Ishikawa (cell line): ENCODE measurements at regions not wholly inside any gene's neighbourhood (a gene's known extent, or its start where the extent isn't known, plus 50 kb on each side); places are given as distances from the start of the nearest gene placed in this dataset.

ENCODE experiments used
- CEBPB ChIP-seq: IDR thresholded peaks from 2 replicates; pipeline ENCODE4 v1.6.1; 2012
- CREB1 ChIP-seq: IDR thresholded peaks from 2 replicates; pipeline ENCODE4 v1.6.1; 2012; ENCODE audit warnings: low read depth
- EGR1 ChIP-seq: IDR thresholded peaks from 2 replicates; pipeline ENCODE4 v1.6.1; 2012
- EP300 ChIP-seq: IDR thresholded peaks from 2 replicates; pipeline ENCODE4 v1.6.1; 2012; ENCODE audit warnings: borderline replicate concordance
- FOXM1 ChIP-seq: IDR thresholded peaks from 2 replicates; pipeline ENCODE4 v1.6.1; 2012; ENCODE audit warnings: low read depth, borderline replicate concordance
- NFIC ChIP-seq: IDR thresholded peaks from 2 replicates; pipeline ENCODE4 v1.6.1; 2012
- RAD21 ChIP-seq: IDR thresholded peaks from 2 replicates; pipeline ENCODE4 v1.6.1; 2012; ENCODE audit warnings: low read depth
- TAF1 ChIP-seq: IDR thresholded peaks from 2 replicates; pipeline ENCODE4 v1.6.1; 2012; ENCODE audit warnings: low read depth, mild to moderate bottlenecking
- TCF12 ChIP-seq: IDR thresholded peaks from 2 replicates; pipeline ENCODE4 v1.6.1; 2012; ENCODE audit warnings: low read depth
- TEAD4 ChIP-seq: IDR thresholded peaks from 2 replicates; pipeline ENCODE4 v1.6.1; 2012
- YY1 ChIP-seq: IDR thresholded peaks from 2 replicates; pipeline ENCODE4 v1.6.1; 2012; ENCODE audit warnings: low read depth
- ZBTB7A ChIP-seq: IDR thresholded peaks from 2 replicates; pipeline ENCODE4 v1.6.1; 2012; ENCODE audit warnings: low read depth
- TF ChIP-seq, protein P1 (sequence below): IDR thresholded peaks from 2 replicates; pipeline ENCODE4 v1.6.1; 2012
- TF ChIP-seq, protein P2 (sequence below): IDR thresholded peaks from 2 replicates; pipeline ENCODE4 v1.6.1; 2012
- TF ChIP-seq, protein P3 (sequence below): IDR thresholded peaks from 2 replicates; pipeline ENCODE4 v1.6.1; 2012; ENCODE audit warnings: low read depth, mild to moderate bottlenecking

DNA sequence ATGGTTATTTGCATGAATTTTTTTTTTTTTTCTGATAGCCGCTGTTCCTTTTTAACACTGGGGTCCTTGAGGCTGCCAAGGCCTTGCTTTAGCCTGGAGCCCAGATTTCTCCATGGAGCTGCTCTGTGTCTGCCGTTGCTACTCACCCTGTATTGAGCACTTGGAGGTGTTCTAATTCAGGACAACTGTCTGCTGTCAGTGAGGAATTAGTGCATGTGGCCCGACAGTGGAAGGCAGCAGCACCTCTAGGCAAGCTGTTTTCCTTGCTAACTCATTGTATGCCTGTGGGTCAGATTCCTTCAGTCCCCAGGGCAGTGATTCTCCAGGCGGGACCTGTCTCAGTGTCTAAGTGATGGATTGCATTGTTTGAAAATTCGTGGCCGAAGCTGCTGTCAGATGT lies 147.7 kb upstream of the DPP10 start:
- no peak for TF ChIP-seq TCF12
- TF ChIP-seq, protein P1, sequence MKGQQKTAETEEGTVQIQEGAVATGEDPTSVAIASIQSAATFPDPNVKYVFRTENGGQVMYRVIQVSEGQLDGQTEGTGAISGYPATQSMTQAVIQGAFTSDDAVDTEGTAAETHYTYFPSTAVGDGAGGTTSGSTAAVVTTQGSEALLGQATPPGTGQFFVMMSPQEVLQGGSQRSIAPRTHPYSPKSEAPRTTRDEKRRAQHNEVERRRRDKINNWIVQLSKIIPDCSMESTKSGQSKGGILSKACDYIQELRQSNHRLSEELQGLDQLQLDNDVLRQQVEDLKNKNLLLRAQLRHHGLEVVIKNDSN: no peak

DNA sequence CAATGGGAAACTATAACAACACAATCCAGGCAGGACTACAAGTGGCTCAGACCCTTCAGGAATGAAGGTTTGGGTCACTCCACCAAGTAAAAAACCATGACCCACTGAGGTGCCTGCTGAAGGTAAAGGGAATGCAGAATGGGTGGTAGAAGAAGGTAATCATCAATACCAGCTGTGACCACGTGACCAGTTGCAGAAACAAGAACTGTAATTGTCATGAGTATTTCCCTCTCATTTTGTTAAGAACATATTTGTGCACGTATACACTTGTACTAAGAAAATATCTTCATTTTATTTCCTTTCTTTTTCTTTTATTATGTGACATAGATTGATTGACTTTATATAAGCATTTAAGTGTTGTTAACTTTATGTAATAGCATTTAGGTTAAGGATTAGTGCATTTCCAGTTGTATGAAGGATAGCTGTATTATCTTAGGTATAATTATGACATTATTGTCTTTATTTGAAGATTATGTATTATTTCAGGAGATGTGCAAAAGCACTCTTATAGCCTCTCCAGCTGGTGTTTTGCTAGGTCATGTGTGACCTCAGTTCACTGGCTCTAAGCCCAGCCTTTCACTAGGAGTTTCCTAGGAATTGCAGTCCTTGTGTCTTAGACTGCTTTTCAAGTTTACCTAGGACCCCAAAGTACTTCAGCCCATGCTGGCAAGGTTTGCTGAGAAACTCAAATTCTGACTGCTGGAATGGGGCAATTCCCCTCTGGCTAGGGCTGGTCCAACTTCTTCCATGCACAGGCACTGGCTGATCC lies 125.7 kb upstream of the DPP10 start:
- TF ChIP-seq TAF1 (no peak), EP300 (no peak), YY1 (no peak), FOXM1 (no peak), TCF12 (no peak), NFIC (no peak), TEAD4 (no peak), RAD21 (no peak), ZBTB7A (no peak), EGR1 (no peak), CEBPB (no peak), CREB1 (no peak)
- TF ChIP-seq, protein P2, sequence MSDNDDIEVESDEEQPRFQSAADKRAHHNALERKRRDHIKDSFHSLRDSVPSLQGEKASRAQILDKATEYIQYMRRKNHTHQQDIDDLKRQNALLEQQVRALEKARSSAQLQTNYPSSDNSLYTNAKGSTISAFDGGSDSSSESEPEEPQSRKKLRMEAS: no peak
- TF ChIP-seq, protein P1: no peak
- TF ChIP-seq, protein P3, sequence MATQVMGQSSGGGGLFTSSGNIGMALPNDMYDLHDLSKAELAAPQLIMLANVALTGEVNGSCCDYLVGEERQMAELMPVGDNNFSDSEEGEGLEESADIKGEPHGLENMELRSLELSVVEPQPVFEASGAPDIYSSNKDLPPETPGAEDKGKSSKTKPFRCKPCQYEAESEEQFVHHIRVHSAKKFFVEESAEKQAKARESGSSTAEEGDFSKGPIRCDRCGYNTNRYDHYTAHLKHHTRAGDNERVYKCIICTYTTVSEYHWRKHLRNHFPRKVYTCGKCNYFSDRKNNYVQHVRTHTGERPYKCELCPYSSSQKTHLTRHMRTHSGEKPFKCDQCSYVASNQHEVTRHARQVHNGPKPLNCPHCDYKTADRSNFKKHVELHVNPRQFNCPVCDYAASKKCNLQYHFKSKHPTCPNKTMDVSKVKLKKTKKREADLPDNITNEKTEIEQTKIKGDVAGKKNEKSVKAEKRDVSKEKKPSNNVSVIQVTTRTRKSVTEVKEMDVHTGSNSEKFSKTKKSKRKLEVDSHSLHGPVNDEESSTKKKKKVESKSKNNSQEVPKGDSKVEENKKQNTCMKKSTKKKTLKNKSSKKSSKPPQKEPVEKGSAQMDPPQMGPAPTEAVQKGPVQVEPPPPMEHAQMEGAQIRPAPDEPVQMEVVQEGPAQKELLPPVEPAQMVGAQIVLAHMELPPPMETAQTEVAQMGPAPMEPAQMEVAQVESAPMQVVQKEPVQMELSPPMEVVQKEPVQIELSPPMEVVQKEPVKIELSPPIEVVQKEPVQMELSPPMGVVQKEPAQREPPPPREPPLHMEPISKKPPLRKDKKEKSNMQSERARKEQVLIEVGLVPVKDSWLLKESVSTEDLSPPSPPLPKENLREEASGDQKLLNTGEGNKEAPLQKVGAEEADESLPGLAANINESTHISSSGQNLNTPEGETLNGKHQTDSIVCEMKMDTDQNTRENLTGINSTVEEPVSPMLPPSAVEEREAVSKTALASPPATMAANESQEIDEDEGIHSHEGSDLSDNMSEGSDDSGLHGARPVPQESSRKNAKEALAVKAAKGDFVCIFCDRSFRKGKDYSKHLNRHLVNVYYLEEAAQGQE: no peak

DNA sequence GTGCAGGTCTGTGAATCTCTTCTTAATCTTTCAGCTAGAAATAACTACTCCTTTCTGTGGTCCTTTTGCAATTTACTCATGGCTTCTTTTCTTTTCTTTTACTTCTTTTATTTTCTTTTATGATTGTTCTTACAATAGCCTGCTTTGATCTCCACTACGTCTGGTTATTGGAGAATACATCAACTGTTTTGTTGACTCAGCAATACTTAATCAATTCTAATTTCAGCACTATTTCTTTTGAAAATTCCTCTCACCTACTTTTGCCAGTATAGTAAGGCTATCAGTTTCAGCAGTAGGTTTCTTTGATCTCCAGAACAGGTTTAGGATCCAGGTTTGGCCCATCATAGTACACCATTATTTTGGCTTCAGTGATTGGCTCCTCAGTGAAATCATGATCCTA lies 111.8 kb upstream of the DPP10 start:
- no peak for TF ChIP-seq NFIC
- no peak for TF ChIP-seq EGR1
- no peak for TF ChIP-seq RAD21
- TF ChIP-seq, protein P2: no peak
- TF ChIP-seq EP300: no peak
- TF ChIP-seq YY1: no peak
- no peak for TF ChIP-seq ZBTB7A
- no peak for TF ChIP-seq TCF12
- no peak for TF ChIP-seq TEAD4
- TF ChIP-seq TAF1: no peak
- TF ChIP-seq FOXM1: no peak
- no peak for TF ChIP-seq CEBPB
- TF ChIP-seq CREB1: no peak
- TF ChIP-seq, protein P3: no peak
- TF ChIP-seq, protein P1: no peak

DNA sequence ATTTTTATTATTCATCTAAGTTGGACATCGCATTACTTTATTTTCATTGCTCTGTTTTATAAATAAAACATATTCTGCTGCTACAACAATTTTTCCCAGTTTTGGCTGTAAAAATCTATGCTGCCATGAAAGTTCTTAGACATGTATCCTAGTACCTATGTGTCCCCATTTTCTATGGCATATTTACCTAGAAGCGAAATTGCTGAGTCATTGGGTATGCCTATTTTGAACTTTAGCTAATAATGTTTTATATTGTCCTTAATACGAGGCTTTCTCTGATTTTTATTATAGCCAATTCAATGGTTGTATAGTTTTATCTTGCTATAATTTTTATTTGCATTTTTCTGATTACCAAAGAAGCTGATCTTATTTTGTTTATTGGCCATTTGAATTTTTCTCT lies 110.5 kb upstream of the DPP10 start:
- TF ChIP-seq, protein P1: no peak
- TF ChIP-seq TCF12: no peak
- TF ChIP-seq YY1: no peak
- no peak for TF ChIP-seq RAD21
- TF ChIP-seq, protein P2: no peak
- TF ChIP-seq TEAD4: no peak
- TF ChIP-seq EP300: no peak
- no peak for TF ChIP-seq ZBTB7A
- no peak for TF ChIP-seq CEBPB
- no peak for TF ChIP-seq TAF1
- TF ChIP-seq NFIC: no peak
- no peak for TF ChIP-seq CREB1
- no peak for TF ChIP-seq FOXM1
- no peak for TF ChIP-seq EGR1
- TF ChIP-seq, protein P3: no peak
